LNCaP clone FGC (cell line): ENCODE measurements at regions not wholly inside any gene's neighbourhood (a gene's known extent, or its start where the extent isn't known, plus 50 kb on each side); places are given as distances from the start of the nearest gene placed in this dataset.
"Not testable (repeated sequence)": the region's sequence is repeated elsewhere in the genome, so short reads cannot be mapped to it uniquely, and the experiment has no call there.

Experiments used
- DNase-seq: peaks from one replicate; pipeline ENCODE4 v3.0.0-alpha.2; 2011; ENCODE audit warnings: low read depth
- H3K4me3 ChIP-seq: 2 replicates; pipeline ENCODE4 v1.5.1; 2011; ENCODE audit warnings: mild to moderate bottlenecking, low read depth, low read length, control low read depth
- CTCF ChIP-seq: IDR thresholded peaks from 2 replicates; pipeline ENCODE4 v1.5.1; 2012; ENCODE audit warnings: mild to moderate bottlenecking; ENCODE audit not compliant: control insufficient read depth, insufficient read depth; ENCODE audit errors: extremely low read depth

- not testable (repeated sequence) for DNase-seq, H3K4me3 ChIP-seq
These were observed 109.4 kb upstream of the SGIP1 start for GRCh38 chr1:66424530-66424929.

- no peak overlapping the region for H3K4me3 ChIP-seq
- TF ChIP-seq CTCF: no peak
- no peak for DNase-seq
These were observed 107.6 kb upstream of the SGIP1 start for GRCh38 chr1:66426239-66426853.

GRCh38 chr1:66430815-66431214, 103.1 kb upstream of the SGIP1 start:
- not testable (repeated sequence) for H3K4me3 ChIP-seq, DNase-seq

GRCh38 chr1:66431999-66432398, 102.0 kb upstream of the SGIP1 start:
- H3K4me3 ChIP-seq: no peak overlapping the region
- DNase-seq: no peak
- TF ChIP-seq CTCF: no peak

- DNase-seq: no peak
- TF ChIP-seq CTCF: no peak
These were observed 100.3 kb upstream of the SGIP1 start for GRCh38 chr1:66433611-66434010.

GRCh38 chr1:66434096-66434495, 99.9 kb upstream of the SGIP1 start:
- no peak overlapping the region for H3K4me3 ChIP-seq
- no peak for DNase-seq
- TF ChIP-seq CTCF: no peak

More at GRCh38 chr1:66433611-66434010, 100.3 kb upstream of the SGIP1 start:
- no peak overlapping the region for H3K4me3 ChIP-seq

- DNase-seq: no peak
- TF ChIP-seq CTCF: no peak
- no peak overlapping the region for H3K4me3 ChIP-seq
These were observed 98.4 kb upstream of the SGIP1 start for GRCh38 chr1:66435541-66435940.

- no peak overlapping the region for H3K4me3 ChIP-seq
- TF ChIP-seq CTCF: peak; percentile 67
- no peak for DNase-seq
These were observed 97.4 kb upstream of the SGIP1 start for GRCh38 chr1:66436378-66437135.
